ENCODE measurements at regions not wholly inside any gene's neighbourhood (a gene's known extent, or its start where the extent isn't known, plus 50 kb on each side); places are given as distances from the start of the nearest gene placed in this dataset.

DNA sequence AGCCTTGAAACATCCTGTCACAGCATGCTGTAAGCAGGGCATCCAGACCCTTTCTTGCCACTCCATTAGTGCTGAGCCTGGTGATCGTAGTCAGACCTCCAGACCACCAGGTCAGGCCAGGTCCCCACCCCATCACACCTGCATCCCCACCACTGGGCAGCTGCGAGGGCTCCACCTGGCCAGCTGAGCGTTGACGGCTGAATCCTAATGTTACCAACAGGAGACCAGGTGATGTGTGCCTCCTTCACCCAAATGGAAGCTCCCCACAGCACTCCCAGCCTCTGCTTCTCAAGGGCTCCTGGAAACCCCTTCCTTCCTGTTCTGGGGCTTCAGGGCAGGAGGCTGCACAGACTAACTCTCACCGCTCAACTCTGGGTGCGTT lies 189.4 kb downstream of the C16orf95 start:
- Histone ChIP-seq H3K27me3 (ENCODE audit: insufficient read depth, low read length) (no peaks in the 10 kb centered on the region), H3K36me3 (ENCODE audit: insufficient read depth, low read length) (no peaks in the 10 kb centered on the region), H3K4me3 (ENCODE audit: low read length in 2 of 2) (no peak overlapping the region), H3K27ac (ENCODE audit: low read depth, low read length) (no peak overlapping the region), H3K9me3 (ENCODE audit: control insufficient read depth in 1 of 2, low read length in 2 of 2) (no peaks in the 10 kb centered on the region), H3K4me1 (ENCODE audit: insufficient read depth, low read length) (no peaks in the 10 kb centered on the region)
- H3K9me3 Mint-ChIP-seq, result peaks cover 0 to 9% (median 2%) of the 10 kb centered on the region in 8 donors
- H3K27ac Mint-ChIP-seq, result no peak overlapping the region
- DNase-seq, result no peak
- no peaks in the 10 kb centered on the region for H3K36me3 Mint-ChIP-seq
- no peak overlapping the region for H3K4me3 Mint-ChIP-seq
- H3K27me3 Mint-ChIP-seq, result peaks cover 0 to 2% of the 10 kb centered on the region in 2 donors
- no peaks in the 10 kb centered on the region for H3K4me1 Mint-ChIP-seq
- POLR2A ChIA-PET (ENCODE audit: partially characterized antibody), result no interaction called here
- CTCF ChIA-PET (ENCODE audit: partially characterized antibody), result no interaction called here
- intact Hi-C loops (cut with micrococcal nuclease), result no loop called here

DNA sequence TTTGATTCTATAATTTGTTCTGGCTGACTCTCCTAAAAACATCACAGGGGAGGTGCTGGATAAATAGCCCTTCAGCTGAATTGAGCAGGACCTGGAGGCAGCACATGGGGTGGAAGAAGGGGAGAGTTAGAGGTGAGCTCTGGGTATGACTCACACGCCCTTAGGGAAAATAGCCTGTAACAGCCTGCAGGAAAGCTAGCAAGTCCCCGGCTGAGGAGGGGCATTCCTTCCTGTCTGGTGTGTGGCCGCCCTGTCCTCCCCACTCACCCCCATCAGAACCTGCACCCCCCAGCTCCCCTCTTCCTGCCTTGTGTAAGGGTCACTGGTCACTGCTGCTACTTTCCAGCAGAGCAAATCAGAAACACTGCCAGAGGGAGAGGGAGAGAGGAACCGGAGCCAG lies 187.4 kb downstream of the C16orf95 start:
- Histone ChIP-seq H3K4me3 (ENCODE audit: low read length in 2 of 2) (no peak overlapping the region), H3K27me3 (ENCODE audit: insufficient read depth, low read length) (no peaks in the 10 kb centered on the region), H3K36me3 (ENCODE audit: insufficient read depth, low read length) (no peaks in the 10 kb centered on the region), H3K9me3 (ENCODE audit: control insufficient read depth in 1 of 2, low read length in 2 of 2) (no peaks in the 10 kb centered on the region), H3K27ac (ENCODE audit: low read depth, low read length) (no peak overlapping the region), H3K4me1 (ENCODE audit: insufficient read depth, low read length) (no peaks in the 10 kb centered on the region)
- no peaks in the 10 kb centered on the region for H3K36me3 Mint-ChIP-seq
- no peaks in the 10 kb centered on the region for H3K4me1 Mint-ChIP-seq
- intact Hi-C loops (cut with micrococcal nuclease), result no loop called here
- POLR2A ChIA-PET (ENCODE audit: partially characterized antibody), result no interaction called here
- CTCF ChIA-PET (ENCODE audit: partially characterized antibody), result no interaction called here
- peaks cover 0 to 6% of the 10 kb centered on the region in 2 donors for H3K27me3 Mint-ChIP-seq
- H3K27ac Mint-ChIP-seq, result no peak overlapping the region
- H3K9me3 Mint-ChIP-seq, result peaks cover 0 to 4% (median 2%) of the 10 kb centered on the region in 8 donors
- DNase-seq, result no peak
- H3K4me3 Mint-ChIP-seq, result no peak overlapping the region

DNA sequence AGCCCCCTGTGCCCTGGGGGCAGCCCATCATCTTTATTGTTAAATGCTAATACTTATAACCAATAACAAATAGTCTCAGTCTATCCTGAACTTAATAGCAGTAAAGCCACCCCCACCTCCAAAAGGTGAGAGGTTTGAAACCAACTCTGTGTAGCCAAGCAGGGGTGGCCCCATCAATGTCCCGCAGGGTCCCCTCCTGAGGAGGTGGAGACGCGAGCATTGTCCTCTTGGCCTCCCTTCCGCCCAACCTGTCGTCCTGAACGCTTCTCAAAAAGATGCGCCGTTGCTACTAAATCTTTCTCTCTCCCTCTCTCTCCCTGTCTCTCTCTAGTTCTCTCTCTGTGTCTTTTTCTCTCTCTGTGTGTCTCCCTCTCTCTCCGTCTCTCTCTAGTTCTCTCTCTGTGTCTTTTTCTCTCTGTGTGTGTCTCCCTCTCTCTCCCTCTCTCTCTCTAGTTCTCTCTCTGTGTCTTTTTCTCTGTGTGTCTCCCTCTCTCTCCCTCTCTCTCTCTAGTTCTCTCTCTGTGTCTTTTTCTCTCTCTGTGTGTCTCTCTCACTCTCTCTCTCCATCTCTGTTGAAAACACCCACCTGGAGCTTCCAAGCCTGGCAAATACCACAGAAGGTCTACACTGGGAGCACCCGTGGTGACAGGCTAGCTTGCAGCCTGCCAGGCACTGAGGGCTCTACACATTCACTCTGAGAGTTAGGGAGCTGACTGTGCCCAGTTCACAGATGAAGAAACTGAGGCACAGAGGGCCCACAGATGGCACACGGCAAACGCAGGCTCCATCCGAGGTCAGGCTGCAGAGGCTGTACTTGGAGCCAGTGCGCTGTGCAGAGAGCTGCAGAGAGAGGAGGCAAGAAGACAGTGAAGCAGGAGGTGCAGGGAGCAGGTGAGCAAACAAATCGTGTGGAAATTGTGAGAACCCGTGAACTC lies 185.9 kb downstream of the C16orf95 start:
- Mint-ChIP-seq H3K9me3 (peaks cover 0 to 5% (median 2%) of the 10 kb centered on the region in 8 donors), H3K27ac (no peak overlapping the region), H3K4me1 (no peaks in the 10 kb centered on the region), H3K27me3 (peaks cover 0 to 6% of the 10 kb centered on the region in 2 donors), H3K36me3 (no peaks in the 10 kb centered on the region), H3K4me3 (no peak overlapping the region)
- DNase-seq, result no peak
- Histone ChIP-seq H3K27ac (ENCODE audit: low read depth, low read length) (no peak overlapping the region), H3K27me3 (ENCODE audit: insufficient read depth, low read length) (no peaks in the 10 kb centered on the region), H3K4me1 (ENCODE audit: insufficient read depth, low read length) (no peaks in the 10 kb centered on the region), H3K36me3 (ENCODE audit: insufficient read depth, low read length) (no peaks in the 10 kb centered on the region), H3K4me3 (ENCODE audit: low read length in 2 of 2) (no peak overlapping the region), H3K9me3 (ENCODE audit: control insufficient read depth in 1 of 2, low read length in 2 of 2) (no peaks in the 10 kb centered on the region)
- intact Hi-C loops (cut with micrococcal nuclease), result no loop called here
- CTCF ChIA-PET (ENCODE audit: partially characterized antibody), result no interaction called here
- POLR2A ChIA-PET (ENCODE audit: partially characterized antibody), result no interaction called here

DNA sequence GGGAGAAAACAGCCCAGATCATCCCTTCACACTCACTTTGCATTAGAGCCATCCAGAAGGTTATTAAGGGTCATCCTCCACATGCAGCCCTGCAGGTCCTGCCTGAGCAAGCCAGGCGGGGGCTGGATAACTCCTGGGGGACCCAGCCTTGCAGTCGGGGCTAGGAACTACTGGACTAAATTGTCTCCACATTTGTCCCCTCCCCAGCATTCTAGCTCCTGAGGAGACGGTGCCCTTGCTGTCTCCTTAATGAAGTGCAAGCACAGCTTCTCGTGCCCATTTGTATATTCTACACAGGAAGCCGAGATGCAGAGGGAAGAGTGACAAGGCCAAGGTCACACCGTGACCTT lies 185.2 kb downstream of the C16orf95 start:
- no peak overlapping the region for H3K27ac ChIP-seq (ENCODE audit: low read depth, low read length)
- H3K4me1 Mint-ChIP-seq, result no peaks in the 10 kb centered on the region
- no peak overlapping the region for H3K4me3 Mint-ChIP-seq
- H3K4me3 ChIP-seq (ENCODE audit: low read length in 2 of 2), result no peak overlapping the region
- no peaks in the 10 kb centered on the region for H3K36me3 Mint-ChIP-seq
- H3K27me3 ChIP-seq (ENCODE audit: insufficient read depth, low read length), result no peaks in the 10 kb centered on the region
- no peaks in the 10 kb centered on the region for H3K4me1 ChIP-seq (ENCODE audit: insufficient read depth, low read length)
- no peaks in the 10 kb centered on the region for H3K9me3 ChIP-seq (ENCODE audit: control insufficient read depth in 1 of 2, low read length in 2 of 2)
- no peak for DNase-seq
- no peak overlapping the region for H3K27ac Mint-ChIP-seq
- peaks cover 0 to 5% (median 2%) of the 10 kb centered on the region in 8 donors for H3K9me3 Mint-ChIP-seq
- ChIA-PET POLR2A (ENCODE audit: partially characterized antibody) (no interaction called here), CTCF (ENCODE audit: partially characterized antibody) (no interaction called here)
- H3K27me3 Mint-ChIP-seq, result peaks cover 0 to 6% of the 10 kb centered on the region in 2 donors
- intact Hi-C loops (cut with micrococcal nuclease), result no loop called here
- no peaks in the 10 kb centered on the region for H3K36me3 ChIP-seq (ENCODE audit: insufficient read depth, low read length)

DNA sequence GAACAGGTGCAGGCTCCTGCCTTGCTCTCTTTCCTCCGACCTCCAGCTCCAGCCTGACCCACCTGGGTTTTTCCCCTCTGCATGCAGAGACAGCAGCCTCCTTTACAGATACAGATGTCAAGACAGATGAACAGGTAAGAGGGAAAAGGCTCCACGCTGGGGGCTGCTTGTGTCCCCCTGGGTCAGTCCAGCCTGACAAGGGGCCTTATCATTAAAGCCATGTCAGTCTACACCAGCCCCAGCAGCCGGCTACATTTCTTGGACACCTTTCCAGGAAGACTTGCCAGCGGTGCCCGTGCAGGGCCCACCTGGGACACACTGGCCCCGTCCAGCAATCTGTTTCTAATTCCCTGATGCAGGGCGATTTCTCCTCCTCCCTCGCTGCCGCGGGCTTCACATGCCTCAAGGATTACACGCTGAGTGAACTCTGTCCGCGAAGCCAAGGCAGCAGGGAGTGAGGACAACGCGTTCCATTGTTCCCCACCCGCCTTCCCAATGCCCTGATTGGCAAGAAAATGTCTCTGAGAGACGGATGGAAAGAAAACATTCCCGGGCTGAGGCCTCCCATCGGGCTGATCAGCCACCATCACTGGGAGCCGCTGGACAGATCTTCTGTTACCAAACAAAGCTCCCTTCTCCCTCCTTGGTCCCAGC lies 184.7 kb downstream of the C16orf95 start:
- no peaks in the 10 kb centered on the region for H3K4me1 ChIP-seq (ENCODE audit: insufficient read depth, low read length)
- intact Hi-C loops (cut with micrococcal nuclease), result no loop called here
- ChIA-PET POLR2A (ENCODE audit: partially characterized antibody) (no interaction called here), CTCF (ENCODE audit: partially characterized antibody) (no interaction called here)
- no peaks in the 10 kb centered on the region for H3K4me1 Mint-ChIP-seq
- H3K4me3 ChIP-seq (ENCODE audit: low read length in 2 of 2), result no peak overlapping the region
- H3K4me3 Mint-ChIP-seq, result no peak overlapping the region
- H3K27ac ChIP-seq (ENCODE audit: low read depth, low read length), result no peak overlapping the region
- H3K36me3 Mint-ChIP-seq, result no peaks in the 10 kb centered on the region
- no peaks in the 10 kb centered on the region for H3K9me3 ChIP-seq (ENCODE audit: control insufficient read depth in 1 of 2, low read length in 2 of 2)
- H3K9me3 Mint-ChIP-seq, result peaks cover 0 to 5% (median 2%) of the 10 kb centered on the region in 8 donors
- peaks cover 0 to 6% of the 10 kb centered on the region in 2 donors for H3K27me3 Mint-ChIP-seq
- H3K27me3 ChIP-seq (ENCODE audit: insufficient read depth, low read length), result no peaks in the 10 kb centered on the region
- no peak for DNase-seq
- no peaks in the 10 kb centered on the region for H3K36me3 ChIP-seq (ENCODE audit: insufficient read depth, low read length)
- H3K27ac Mint-ChIP-seq, result no peak overlapping the region

DNA sequence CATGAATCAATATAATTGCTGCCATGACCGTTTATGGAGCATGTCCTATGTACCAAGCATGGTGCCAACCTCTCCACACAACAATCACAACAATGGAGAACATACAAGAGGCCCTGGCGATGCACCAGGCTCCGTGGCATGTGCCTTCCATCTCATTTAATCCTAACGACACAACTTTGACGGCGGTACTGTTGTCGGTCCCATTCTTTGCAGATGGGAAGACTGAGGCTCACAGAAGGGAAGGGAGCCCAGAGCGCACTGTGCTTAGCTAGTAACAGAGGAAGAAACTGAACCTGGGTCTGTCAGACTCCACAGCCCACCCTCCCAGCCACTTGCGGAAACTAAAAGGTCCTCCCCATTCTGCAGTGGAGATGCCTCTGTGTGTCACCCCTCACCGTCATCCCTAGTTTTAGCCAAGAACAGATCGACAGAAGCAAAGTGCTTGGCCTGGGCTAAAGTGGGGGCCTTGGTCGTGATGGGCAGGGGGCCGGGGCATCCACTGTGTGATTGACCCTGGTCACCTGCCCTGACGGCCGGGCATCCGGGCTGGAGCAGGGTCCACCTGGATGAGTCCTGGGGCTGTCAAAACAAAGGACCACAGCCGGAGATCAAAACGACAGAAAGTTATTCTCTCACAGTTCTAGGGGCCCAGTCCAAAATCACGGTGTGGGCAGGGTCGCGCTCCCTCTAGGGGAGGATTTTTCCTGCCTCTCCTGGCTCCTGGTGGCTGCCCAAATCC lies 183.9 kb downstream of the C16orf95 start:
- Histone ChIP-seq H3K4me3 (ENCODE audit: low read length in 2 of 2) (no peak overlapping the region), H3K9me3 (ENCODE audit: control insufficient read depth in 1 of 2, low read length in 2 of 2) (no peaks in the 10 kb centered on the region), H3K27ac (ENCODE audit: low read depth, low read length) (no peak overlapping the region), H3K27me3 (ENCODE audit: insufficient read depth, low read length) (no peaks in the 10 kb centered on the region), H3K4me1 (ENCODE audit: insufficient read depth, low read length) (no peaks in the 10 kb centered on the region), H3K36me3 (ENCODE audit: insufficient read depth, low read length) (no peaks in the 10 kb centered on the region)
- H3K36me3 Mint-ChIP-seq, result no peaks in the 10 kb centered on the region
- intact Hi-C loops (cut with micrococcal nuclease), result no loop called here
- no peak overlapping the region for H3K4me3 Mint-ChIP-seq
- CTCF ChIA-PET (ENCODE audit: partially characterized antibody), result no interaction called here
- H3K27ac Mint-ChIP-seq, result no peak overlapping the region
- H3K9me3 Mint-ChIP-seq, result peaks cover 0 to 5% (median 2%) of the 10 kb centered on the region in 8 donors
- H3K27me3 Mint-ChIP-seq, result peaks cover 0 to 6% of the 10 kb centered on the region in 2 donors
- POLR2A ChIA-PET (ENCODE audit: partially characterized antibody), result no interaction called here
- DNase-seq, result no peak
- no peaks in the 10 kb centered on the region for H3K4me1 Mint-ChIP-seq

DNA sequence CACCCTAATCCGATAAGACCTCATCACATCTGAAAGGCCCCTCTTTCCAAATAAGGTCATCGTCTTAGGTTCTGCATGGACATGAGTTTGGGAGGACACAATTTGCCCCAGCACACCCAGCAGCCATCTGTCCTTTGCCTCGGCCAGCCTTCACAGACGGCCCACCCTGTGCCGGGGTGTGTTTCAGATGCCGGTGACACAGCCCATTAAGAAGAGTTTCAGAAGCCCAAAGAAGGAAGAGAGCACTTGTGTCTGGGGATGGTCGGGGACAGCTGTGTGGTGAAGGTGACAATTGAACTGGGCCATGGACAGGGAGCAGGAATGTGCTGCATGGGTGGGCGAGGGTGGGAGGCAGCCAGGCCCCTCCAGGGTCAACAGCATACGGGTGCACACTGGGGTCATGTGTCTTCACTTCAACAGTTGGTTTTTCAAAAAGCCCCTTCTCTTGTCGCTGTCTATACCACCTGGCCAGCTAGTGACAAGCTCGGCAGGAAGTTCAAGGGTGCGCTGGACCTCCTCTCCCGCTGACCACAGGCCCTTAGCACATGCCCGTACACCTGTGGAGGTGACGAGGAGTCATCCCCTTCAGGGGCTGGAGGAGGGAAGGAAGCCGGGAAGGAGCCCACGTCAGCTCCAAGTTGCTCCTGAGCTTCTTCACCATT lies 183.1 kb downstream of the C16orf95 start:
- H3K9me3 ChIP-seq (ENCODE audit: control insufficient read depth in 1 of 2, low read length in 2 of 2), result no peaks in the 10 kb centered on the region
- H3K4me1 Mint-ChIP-seq, result no peaks in the 10 kb centered on the region
- no peaks in the 10 kb centered on the region for H3K36me3 ChIP-seq (ENCODE audit: insufficient read depth, low read length)
- H3K36me3 Mint-ChIP-seq, result no peaks in the 10 kb centered on the region
- no peaks in the 10 kb centered on the region for H3K27me3 ChIP-seq (ENCODE audit: insufficient read depth, low read length)
- POLR2A ChIA-PET (ENCODE audit: partially characterized antibody), result no interaction called here
- no peaks in the 10 kb centered on the region for H3K4me1 ChIP-seq (ENCODE audit: insufficient read depth, low read length)
- H3K4me3 ChIP-seq (ENCODE audit: low read length in 2 of 2), result no peak overlapping the region
- H3K4me3 Mint-ChIP-seq, result no peak overlapping the region
- H3K9me3 Mint-ChIP-seq, result peaks cover 0 to 3% (median 2%) of the 10 kb centered on the region in 8 donors
- peaks cover 1 to 4% of the 10 kb centered on the region in 2 donors for H3K27me3 Mint-ChIP-seq
- no peak overlapping the region for H3K27ac Mint-ChIP-seq
- CTCF ChIA-PET (ENCODE audit: partially characterized antibody), result no interaction called here
- no peak for DNase-seq
- intact Hi-C loops (cut with micrococcal nuclease), result no loop called here
- H3K27ac ChIP-seq (ENCODE audit: low read depth, low read length), result no peak overlapping the region

Data from CD4-positive, alpha-beta memory T cell (primary cell).